Spleen (tissue), 7 donors: ENCODE measurements at regions not wholly inside any gene's neighbourhood (a gene's known extent, or its start where the extent isn't known, plus 50 kb on each side); places are given as distances from the start of the nearest gene placed in this dataset.

ENCODE experiments used
- POLR2A ChIP-seq, 3 donors: fragments of 450-650 bp; IDR thresholded peaks; one replicate each; pipeline ENCODE4 v1.5.1; 2017; ENCODE audit warnings: antibody characterized with exemption in 3 of 3, mild to moderate bottlenecking in 1 of 3
- TF ChIP-seq, protein P1 (sequence below), 11 experiments: fragments of 200-600 bp in 7 of 11; fragments of 450-650 bp in 4 of 11; sonication (generic) in 4 of 11; IDR thresholded peaks in 8 of 11; conservative IDR thresholded peaks in 3 of 11; 1 replicate in 7 of 11; 2 replicates in 4 of 11; pipeline versions ENCODE4 v1.4.0 to v1.8.0; 2016 to 2021; ENCODE audit warnings: antibody characterized with exemption in 11 of 11, inconsistent platforms in 4 of 11, mild to moderate bottlenecking in 1 of 11
- donor health status: DM: no; HTN: no; CAD: no; lungs with moderate emphysema.
- donor health status: DM: no; HTN: no; CAD: no.
- donor health status: DM: no; HTN: no; CAD: no.

DNA sequence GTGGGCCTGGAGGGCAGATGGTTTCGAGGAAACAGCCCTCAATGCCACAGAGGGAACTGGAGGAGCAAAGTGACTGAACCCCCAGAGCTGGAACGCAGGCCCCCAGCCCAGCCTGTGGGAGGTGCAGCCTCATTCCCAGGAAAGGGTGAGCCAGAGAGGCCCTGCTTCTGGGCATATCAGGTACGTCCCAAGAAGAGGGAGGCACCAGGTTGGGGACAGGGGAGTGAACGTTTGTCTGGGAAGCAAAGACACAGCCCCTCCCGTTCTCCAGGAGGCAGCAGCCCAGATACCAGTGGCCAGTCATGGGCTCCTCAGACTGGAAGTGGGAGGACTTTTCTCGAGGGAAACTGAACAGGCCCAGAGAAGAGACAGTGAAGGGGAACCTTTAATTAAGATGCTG, 74.3 kb upstream of the RET start:
- TF ChIP-seq, protein P1, sequence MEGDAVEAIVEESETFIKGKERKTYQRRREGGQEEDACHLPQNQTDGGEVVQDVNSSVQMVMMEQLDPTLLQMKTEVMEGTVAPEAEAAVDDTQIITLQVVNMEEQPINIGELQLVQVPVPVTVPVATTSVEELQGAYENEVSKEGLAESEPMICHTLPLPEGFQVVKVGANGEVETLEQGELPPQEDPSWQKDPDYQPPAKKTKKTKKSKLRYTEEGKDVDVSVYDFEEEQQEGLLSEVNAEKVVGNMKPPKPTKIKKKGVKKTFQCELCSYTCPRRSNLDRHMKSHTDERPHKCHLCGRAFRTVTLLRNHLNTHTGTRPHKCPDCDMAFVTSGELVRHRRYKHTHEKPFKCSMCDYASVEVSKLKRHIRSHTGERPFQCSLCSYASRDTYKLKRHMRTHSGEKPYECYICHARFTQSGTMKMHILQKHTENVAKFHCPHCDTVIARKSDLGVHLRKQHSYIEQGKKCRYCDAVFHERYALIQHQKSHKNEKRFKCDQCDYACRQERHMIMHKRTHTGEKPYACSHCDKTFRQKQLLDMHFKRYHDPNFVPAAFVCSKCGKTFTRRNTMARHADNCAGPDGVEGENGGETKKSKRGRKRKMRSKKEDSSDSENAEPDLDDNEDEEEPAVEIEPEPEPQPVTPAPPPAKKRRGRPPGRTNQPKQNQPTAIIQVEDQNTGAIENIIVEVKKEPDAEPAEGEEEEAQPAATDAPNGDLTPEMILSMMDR (IDR thresholded peaks at IDR 0.05 in 8 of 11, conservative IDR thresholded peaks at IDR 0.05 in 3 of 11), result no peak
- no peak for TF ChIP-seq POLR2A (IDR thresholded peaks at IDR 0.05)
